GM21423 (cell line): ENCODE measurements at regions not wholly inside any gene's neighbourhood (a gene's known extent, or its start where the extent isn't known, plus 50 kb on each side); places are given as distances from the start of the nearest gene placed in this dataset.

Experiments used
- ATAC-seq: cut with Tn5 transposase; IDR thresholded peaks from one replicate; pipeline ENCODE4 v1.9.1; 2021; ENCODE audit warnings: mild to moderate bottlenecking, moderate library complexity; ENCODE audit not compliant: unreplicated experiment

DNA sequence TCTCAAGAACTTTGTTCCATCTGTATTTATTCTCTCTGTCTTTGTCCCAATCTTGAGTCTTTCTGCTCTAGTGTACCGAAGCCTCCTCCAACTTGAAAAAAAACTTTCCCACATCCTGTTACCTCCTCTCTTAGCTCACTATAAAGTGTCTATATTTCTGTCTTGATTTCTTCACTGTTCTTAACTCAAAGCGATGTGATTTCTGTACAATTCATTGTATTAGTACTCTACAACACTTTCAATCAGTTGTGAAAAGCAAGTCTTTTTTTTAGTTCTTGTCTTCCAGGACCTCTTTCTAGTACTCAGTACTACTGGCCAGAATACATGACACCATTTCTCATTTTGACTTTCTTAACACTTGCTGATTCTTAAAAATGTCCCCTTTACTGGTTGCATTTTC is 353.5 kb upstream of the SATB1 start:
- ATAC-seq: no peak

DNA sequence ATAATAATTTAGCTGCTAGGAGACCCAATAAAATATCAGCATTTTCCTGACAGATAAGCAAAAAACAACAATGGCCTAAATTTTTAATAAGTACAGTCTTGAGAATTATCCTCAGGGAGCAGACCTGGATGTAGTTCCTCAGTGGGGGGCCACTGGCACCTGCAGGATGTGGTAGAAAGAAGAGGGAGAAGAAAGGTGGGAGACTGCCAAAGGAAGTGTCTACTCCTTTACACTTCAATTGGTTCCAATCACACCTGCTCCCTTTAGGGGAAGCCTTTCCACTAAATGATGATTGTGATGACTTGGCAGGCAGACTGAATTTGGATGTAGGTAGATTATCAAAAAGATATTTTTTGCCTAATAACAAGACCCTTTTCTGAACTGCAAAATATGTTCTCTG is 353.0 kb upstream of the SATB1 start:
- ATAC-seq: no peak

DNA sequence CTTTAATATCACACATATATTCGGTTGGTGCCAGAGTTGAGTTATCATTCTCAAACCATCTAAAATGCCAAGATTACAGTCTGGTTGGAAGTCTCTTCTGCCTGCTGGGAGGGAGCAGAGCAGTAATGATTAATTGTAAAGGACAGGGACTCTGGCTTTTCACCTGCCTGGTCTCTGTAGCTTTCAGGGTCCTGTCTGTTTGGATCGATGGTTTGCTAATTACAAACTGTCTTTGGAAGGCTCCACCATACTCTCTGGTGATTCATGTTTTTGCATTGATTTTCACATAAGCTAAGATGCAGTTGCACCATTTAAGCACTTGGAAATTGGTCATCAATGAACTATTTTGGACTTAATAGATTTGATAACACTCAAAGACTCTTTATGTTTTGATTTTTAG is 350.4 kb upstream of the SATB1 start:
- ATAC-seq: no peak

DNA sequence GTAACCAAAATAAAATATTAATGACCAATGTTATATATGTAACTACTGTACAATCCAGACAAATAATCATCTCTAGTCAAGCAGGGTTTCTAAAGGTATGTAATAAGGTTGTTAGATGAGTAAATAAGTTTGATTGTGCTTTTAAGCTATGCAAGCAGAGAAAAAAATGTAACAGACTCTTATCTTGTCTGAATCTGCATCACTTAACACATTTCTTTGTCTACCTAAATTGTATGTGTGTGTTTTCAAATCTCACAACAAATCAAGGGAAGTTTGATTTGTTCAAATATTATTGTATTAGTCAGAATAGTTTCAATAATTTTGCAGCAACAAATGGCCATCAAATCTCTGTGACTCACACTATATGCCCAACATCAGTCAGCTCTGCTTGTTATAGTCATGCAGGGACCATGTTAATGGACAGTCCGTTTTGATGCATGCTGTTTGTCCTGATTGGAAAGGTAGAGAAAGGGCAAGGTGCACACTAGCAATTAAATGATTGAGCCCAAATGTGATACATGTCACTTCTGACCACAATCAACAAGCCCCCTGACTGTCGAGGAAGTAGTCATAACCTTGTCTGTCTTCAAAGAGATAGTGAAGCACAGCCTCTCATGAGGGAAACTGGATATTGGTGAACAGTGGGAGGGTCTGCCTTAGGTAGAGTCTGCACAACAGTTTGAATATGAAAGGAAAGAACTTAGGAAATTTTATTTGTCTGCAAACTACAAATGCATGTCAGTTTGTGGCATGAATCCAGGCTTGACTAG is 349.4 kb upstream of the SATB1 start:
- ATAC-seq: no peak

DNA sequence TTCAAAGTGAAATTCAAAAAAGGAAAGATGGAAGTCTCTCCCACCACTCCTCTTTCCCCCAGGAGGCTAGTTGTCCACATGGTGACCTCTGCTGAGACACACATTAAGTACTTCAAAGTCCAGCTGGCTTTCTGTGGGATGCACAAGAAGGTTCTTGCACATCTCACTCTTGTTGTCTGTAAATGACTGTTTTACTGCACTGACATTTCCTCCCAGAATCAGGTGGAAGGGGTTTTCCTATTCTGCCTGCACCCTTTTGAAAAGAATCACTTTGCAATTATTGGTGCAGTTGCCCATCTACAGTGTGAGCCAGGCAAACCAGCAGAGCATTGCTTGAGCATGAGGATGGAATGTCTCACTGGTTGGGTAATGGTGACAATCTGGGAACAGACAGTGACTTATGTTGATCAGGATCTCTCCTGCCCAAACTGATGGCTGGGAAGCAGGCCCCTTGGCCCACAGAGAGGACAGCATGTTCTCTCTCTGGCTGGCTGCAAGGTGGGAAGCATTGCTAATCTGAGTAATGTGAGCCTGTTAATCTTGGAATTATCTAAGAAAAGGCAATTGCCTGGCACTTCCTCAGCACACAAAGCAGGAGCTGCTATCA is 347.7 kb upstream of the SATB1 start:
- ATAC-seq: no peak

DNA sequence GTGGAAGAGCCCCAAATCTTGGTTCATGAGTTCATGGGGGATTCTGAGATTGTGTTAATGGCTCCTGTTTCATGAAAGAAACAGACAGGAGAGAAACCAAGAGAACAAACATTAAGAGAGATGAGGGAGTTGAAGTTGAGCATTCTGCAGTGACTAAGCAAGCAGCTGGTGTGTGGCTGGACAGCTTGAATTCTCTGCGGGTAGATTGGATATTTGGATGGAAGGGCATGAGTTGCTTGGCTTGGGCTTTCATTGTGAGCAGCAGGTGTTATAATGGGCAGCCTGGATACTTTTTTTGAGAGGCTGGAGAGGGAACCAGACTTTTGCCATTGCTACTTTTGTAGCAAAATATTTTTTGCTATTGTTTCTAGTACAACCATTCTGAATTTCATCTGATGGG is 346.8 kb upstream of the SATB1 start:
- ATAC-seq: no peak

DNA sequence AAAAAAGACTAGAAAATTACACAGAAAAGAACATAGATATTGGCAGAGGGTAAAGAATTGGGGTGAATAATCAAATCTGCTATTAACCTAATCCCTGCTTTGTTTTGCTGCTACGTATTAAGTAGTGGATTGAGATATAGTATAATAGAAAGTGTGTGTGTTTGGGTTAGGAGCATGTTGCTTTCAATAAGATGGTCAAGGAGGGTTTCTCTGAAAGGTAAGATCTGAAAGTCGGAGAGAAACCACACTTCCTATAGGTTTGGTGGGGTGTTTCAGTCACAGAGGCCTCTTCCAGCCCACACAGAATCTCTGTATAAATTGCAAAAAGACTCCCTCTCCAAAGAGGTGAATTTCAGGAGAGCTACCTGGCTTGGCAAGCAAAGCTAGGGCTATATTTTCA is 345.7 kb upstream of the SATB1 start:
- ATAC-seq: no peak

DNA sequence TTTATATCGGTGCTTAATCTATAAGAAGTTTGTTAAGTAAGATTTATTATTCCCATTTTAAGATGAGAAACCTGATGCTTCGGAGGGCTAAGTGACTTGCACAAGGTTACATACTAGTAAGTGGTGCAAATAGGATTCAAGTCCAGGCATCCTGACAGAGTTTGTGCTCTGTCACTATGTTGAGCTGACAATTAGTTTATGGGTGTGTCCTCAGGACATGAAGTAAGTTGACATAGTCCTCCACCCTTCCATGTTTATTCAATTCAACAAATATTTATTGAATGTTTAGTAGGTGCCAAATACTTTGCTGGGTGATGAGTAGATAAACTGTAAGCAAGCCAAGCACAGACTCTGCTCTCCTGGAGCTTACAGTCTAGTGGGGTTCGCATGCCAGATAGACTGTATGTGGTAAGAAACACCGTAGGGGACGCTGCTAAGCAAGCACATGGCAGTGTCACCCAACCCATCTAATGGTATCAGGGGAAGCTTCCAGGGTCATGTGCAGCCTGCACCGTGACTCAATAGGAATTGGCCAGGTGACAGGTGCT is 342.7 kb upstream of the SATB1 start:
- no peak for ATAC-seq

DNA sequence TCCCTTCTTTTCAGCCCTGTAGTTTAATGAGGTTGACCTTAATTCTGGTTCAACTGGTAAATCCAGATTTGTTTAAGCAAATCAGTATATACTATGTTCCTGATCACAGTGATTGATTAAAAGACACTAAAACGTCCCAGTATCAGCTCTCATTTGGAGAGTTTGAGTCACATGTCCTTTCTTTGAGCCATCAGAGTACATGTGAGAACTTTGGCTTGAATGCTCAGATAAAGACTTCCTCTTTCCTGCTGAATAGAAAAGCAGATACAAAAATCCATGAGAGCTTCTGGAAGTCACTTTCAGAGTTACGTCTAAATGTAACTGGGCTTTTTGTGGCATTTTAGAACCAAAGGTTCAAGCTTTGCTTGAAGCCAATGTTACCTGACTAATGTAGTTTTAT is 341.8 kb upstream of the SATB1 start:
- no peak for ATAC-seq

DNA sequence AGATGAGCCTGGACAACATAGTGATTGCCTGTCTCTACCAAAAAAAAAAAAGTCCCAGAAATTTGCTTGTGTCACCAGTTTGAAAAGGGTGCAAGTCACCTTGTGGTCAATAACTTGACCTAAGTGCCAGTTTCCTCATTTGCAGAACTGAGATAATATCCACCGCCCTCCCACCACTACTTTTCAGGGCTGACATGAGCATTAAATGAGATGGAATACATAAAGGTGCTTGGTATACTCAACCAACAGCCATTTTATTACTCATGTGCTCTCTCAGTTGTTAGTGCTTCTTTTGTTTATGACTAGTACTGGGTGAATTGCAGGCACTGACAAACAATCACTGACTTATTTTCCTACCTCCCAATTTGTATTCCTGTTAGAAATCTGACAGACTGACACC is 340.5 kb upstream of the SATB1 start:
- no peak for ATAC-seq

DNA sequence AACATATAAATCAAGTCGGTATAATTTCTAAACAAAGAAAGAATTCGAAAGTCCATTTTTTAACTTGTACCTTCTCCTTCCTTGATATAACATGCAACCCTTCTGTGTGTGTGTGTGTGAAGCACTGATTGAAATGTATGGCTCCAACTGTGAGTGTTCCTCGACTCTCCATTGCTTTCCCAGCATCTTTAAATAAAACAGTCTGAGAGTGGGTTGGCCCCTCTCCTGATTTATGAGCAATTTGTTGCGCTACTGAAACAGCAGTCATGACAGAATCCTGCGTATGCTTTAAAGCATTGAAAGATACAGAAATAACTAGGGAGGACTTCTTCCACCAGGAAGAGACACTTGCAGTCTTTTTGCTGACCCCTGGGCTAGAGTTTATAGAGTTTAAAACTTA is 340.0 kb upstream of the SATB1 start:
- no peak for ATAC-seq

DNA sequence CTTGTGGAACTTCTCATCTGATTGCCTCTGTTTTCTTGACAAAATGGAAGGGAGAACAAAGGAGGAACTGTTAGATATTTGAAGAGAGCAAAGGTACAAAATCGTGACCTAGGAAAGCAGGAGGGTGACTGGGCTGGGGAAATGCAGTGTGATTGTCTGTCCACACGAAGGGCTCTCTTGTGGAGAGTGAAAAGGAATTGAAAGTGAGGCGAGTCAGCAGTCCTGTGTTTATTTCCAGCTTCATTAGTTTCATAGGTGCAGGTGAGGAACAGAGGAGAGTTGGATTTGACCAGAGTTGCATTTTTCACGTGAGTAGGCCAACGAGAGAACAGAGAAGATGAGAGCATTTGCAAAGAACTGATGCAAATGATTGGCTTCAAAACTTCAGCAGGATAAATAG is 336.4 kb upstream of the SATB1 start:
- ATAC-seq: no peak

DNA sequence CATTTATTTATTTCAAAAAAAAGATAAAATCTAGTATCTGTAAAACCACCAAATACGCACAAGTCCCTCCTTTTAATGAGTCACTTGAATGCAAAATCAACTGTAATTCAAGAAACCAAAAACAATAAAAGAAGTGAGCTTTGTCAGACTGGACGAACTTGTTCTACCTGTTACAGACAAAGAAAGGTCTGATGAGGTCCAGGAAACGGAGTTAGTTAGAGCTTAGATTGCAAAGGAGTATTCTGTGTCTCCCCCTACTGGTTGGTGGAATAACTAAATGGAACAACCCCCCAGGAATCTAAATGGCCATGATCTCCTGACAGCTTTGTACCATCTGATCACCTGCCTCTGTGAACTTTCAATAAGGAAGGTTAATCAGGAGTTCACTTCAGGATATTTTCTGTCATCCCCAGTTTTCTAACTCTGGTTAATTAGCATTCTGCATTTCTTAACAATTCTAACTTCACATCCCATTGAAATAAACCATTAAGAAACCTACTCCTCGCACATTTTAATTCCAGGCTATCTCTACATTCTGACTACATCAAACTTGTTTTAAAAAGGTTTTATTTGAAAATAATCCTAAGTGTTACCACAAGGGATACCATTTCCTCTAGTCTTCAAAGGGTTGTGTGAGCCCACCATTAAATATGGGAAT is 333.0 kb upstream of the SATB1 start:
- ATAC-seq: peak; percentile 90

DNA sequence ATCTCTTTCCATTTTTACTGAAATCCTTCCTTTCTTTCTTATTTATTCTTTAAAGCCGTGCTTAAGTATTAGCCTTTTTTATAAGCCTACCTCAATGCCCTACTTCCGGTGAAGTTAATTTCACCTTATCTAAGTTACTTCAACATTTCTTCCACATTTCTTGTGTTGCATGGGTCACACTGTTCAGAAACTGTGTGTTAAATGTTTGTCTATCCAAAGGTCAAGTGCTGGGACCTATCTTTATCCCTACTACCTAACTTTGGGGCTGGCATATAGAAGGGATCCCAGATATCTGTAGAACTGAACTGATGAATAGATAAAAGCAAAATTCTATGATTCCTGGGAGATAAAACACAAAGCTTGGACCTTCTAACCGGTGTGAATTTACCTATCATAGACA is 332.3 kb upstream of the SATB1 start:
- ATAC-seq: no peak

DNA sequence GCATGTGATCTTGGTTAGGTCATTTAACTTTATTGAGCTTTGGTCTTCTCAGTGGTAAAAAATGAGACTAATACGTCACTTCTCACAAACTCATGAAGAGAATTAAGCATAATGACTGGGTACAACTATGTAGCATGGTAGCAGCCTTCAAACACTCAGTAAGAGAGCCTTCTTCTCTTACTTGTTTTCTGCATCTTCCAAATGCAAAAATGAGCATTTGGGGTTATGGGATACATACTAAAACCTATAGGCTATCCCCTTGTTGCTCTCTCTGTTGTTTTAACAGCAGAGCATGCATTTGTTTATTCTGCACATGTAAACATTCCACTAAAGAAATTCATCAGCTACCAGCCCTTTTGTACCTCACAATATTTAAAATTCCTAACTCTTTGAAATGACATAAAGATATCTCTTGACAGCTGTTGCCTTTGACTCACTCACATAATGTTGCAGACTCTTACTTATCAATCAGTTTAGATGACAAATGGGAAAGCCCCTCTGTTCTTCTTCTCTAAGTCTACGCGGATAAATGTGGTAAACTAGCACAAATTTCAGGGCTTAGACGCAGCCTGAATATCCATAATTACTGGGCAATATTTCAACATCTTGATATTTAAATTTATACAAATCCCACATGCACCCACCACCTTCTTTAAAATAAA is 327.3 kb upstream of the SATB1 start:
- no peak for ATAC-seq

DNA sequence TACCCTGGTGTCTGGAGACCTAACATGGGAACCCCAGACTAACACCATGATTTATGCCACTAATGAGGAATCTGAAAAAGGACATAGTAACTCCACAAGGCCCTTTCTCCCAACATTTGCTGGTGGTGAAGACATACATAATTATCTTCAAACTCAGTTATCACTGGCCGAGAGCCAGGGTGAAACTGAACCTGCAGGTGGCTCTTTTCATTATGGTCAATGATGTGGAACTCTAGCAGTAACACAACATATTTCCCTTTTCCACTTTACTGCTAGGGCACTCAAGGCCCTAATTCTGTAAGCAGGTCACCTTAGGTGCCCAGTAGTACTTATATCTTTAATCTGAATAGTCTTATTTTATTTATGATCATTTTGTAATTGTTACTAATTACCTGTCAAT is 326.4 kb upstream of the SATB1 start:
- ATAC-seq: peak; percentile 64

DNA sequence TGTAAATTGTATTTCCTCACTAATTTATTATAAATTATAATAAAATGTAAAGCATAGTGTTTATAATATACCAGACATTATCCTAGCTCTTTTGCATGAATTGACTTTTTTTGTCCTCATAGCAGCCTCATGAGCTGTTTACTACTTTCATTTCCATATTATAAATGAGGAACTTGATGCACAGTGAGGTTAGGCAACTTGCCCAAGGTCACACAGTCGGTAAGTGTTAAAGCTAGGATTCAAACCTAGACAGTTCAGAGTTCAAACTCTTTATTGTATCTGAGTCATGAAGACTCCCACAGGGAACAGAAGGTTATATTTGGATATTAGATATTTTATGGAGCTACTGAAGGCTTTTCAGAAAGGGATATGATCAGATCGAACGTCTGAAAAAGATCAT is 322.2 kb upstream of the SATB1 start:
- no peak for ATAC-seq

DNA sequence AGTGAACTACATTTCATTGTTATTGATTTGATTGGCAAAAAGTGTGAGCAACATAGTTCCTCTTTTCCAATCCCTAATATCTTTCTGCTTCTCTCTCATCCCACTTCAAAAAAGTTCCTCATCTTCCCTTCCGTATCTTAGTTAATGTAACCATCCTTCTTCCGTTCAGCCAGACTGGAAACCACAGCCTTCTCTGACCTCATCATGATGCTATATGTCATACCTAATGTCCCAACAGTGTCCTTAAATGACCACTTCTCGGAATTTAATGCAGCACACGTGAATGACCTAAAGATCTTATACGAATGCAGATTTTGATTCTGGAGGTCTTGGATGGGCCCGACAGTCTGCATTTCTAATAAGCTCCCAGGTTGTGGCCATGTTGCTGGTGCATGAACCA is 320.3 kb upstream of the SATB1 start:
- ATAC-seq: no peak

DNA sequence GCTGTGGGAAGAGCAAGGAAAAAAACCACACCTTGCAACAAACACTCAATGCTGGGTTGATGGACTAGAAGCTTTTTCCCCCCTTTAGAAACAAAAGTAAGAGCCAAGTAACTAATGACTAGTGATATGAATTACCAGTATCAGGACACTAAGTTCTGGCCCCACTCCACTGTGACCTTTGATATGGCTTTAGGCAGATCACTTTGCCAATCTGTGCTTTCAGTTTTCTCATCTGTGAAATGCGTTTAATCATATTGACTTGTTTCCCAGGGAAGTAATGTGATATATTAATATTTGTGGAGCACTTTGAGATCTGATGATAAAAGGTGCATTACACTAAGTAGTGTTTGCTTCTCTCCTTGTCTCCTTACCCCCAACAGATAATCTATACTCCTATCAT is 319.3 kb upstream of the SATB1 start:
- ATAC-seq: no peak

DNA sequence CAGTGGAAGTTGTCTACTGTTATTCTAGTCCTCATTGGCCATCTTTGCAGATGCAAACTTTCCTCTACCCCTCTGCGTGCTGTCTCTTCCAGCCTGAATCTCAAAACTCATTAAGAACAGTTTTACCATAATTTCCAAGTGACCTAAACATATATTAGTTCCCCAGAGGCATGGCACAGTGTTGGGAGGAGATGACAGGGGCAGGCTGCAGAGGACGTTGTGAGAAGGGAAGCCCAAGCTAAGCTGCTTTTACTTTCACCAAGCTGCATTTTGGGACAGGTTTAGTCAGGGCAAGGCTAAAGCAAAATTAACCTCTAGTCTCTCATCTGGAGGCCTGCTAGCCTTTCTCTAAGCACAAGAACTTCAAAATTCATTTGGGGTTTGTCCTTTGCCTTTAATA is 318.6 kb upstream of the SATB1 start:
- ATAC-seq: no peak
